SKM-1 (cell line): ENCODE measurements at regions not wholly inside any gene's neighbourhood (a gene's known extent, or its start where the extent isn't known, plus 50 kb on each side); places are given as distances from the start of the nearest gene placed in this dataset.

Experiments used
- DNase-seq: peaks from one replicate; lab custom pipeline; 2025; ENCODE audit not compliant: unreplicated experiment; lab: John Stamatoyannopoulos, UW

DNA sequence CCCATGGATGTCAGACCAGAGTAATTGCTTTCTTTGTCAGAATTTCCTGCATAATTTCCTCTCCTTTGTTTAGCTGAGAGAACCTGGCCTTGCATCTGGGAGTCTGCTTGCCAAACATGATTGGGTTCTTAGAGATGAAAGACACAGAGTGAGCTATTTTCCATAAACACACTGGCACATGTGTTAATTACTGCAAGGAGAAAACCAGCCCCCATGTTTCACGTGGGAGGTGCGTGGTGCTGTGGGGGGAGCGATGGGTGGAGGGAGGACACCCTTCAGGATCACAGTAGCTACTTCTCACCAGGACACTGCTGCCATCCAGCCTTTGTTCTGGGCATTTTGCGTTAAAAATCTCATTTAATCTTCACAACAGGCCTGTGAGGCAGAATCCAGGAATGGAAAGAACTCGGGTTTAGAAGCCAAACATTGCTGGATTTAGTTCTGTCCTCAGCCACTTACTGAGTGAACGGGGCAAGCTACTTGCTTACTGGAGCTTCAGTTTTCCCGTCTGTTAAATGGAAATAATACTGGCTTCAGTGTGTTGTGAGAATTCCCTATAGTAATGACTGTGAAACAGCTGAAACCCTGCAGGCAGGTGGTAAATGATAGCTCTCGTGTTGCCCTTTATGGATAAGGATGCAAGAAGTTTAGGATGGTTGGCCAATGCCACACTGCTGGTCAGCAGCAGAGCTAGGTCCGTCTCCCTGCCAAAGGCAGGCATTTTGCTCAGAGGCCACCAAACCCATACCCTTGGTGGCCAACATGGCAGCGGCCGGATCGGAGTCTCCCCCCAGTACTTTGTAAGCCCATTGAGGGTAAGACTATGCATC, 100.1 kb upstream of the ASAP2 start:
- no peak for DNase-seq

DNA sequence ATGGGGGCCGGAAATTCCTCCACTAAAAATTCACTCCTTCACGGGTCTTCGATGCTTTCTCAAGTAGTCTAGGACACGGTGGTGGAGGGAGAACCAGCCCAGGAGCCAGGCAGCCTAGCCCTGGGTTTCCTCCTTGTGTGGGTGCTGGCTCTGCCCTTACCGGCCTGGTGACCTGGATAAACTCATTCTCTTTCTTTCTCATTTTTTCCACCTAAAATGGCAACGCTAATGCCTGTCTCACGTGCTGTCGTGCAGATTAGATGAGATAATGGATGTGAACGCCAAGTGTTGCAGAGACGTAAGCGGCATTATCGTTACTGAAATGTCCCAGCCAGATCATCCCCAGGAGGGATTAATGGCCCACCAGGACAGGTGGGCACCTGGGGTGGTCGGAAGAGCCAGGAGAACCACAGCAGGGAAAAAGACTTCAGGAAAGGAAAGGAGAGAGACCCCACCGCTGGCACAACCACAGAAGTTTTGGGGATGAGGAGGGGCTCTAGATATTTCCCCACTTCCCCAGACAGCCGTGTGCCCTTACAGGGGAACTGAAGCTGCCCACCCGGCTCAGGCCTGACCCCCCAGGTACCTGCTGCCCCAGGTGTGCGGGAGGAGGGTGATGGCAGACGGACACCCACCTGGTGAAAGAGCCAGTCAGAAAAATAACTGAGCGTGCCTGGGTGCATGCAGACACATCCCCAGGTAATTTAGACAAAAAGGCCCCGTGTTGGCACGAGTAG, 100.8 kb upstream of the ASAP2 start:
- no peak for DNase-seq

DNA sequence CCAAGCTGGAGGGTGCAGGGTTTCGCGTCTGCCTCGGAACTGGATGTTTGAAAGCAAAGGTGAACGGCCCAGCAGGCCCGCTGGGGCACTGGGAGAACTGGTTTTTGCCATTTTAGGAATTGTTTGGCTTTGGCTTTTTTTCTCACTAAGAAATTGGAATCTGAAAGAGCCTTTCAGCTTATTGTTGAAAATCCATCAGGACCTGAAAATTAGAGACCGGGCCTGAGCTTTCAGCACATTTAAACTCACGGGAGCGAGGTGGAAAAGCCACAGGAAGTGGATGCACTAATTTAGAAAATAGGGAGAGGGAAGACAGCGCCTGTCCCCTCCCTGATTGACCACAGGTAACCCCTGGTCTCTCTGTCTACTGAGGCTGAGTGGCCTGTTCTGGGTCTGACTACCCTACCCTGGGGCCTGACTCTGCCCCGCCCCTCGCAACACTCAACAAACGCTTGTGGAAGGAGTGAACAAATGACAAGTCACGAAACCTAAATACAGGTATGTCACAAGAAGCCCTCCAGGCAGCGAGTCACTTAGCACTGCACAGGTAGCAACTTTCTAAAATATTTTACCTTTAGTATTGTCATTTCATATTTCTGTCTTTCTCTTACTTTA, 100.3 kb upstream of the MBOAT2 start:
- no peak for DNase-seq

DNA sequence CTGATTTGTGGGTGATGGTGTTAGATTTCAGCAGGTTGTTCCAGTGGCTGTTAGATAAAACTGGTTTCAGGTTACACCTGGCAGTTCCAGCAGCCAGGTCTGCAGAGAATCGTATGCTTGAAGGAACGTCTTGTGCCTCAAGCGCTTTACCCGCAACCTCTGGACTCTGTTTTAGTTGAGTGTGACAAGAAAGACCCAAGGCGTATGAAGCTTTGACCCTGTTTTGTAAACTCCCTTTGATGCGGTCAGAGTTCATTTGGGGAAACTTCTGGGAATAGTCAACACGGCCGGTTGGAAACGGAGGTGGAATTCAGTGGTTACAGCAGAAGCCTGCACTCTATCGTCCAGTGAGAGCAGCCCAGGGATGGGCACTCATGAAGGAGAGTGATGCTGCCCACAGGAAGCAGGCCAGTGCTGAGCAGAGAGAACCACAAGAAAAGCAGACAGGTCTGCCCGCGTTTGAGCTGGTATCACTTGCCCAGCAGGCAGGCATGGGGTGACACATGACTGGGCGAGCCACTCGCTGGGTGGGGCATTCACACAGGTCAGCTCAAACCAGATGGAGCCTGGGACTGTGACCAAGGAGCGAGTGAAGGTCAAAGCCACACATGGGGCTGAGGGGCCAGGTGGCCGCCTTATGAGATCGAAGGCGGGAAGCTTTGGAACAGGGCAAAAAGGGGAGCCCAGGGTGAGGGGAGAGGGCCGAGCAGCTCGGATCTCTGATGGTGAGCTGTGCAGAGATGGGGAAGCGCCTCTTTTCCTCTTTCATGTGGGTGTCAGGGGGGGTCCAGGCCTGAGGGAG, 99.6 kb upstream of the MBOAT2 start:
- DNase-seq: no peak

DNA sequence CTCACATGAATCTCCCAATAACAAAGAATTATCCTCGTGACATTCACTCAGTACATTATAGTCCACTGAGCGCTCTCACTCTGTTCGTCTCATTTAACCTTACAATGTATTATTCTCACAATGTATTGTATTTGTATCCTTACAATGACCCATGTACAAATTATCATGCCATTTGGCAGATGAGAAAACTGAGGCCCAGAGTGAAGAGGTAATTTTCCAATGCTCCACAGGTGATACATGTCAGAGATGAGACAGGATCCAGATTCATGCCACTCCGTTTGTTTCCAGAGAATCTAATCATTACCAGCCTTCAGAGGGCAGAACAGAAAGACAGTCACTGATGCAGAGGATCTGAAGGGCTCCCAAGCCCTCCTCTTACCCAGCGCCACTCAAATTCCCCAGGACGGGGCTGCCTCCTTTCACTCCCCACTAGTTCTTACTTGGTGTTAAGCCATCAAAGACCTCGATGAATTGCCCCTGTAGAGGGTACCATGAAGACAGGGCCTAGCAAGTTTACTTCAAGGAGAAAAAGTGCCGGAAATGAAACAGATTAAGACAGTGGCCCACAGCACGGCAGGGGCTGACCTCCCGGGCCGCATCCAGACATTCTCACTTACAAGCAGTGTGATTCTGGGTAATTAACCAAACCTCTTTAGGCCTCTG, 98.4 kb upstream of the MBOAT2 start:
- DNase-seq: no peak

DNA sequence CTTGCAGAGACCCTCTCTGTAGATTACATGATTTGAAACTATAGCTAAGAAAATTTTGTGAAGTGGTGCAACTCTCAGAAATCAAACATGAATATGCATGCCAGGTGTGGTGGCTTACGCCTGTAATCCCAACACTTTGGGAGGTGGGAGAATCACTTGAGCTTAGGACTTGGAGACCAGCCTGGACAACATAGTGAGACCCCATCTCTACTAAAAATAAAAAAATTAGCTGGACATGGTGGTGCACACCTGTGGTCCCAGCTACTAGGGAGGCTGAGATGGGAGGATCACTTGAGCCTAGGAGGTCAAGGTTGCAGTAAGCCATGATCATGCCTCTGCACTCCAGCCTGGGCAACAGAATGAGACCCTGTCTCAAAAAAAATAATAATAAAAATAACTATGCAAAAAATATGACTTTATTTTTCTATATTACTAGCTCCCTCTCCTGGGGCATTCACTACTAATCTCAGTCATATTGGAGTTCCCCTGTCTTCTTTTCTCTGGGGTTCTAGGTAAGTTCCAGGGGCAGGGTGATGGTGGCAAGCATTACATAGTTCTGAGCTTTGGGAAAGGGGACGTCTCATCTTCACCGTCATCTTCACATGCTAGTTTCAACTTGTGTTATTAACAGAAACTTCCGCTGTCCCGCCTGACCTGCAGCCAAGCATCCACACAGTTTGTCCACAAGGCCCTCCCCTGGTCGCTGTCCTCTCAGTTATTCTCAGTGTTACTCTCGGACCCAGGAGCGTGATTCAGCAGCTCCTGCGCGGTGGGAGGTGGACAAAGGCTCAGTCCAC, 96.8 kb upstream of the MBOAT2 start:
- no peak for DNase-seq

DNA sequence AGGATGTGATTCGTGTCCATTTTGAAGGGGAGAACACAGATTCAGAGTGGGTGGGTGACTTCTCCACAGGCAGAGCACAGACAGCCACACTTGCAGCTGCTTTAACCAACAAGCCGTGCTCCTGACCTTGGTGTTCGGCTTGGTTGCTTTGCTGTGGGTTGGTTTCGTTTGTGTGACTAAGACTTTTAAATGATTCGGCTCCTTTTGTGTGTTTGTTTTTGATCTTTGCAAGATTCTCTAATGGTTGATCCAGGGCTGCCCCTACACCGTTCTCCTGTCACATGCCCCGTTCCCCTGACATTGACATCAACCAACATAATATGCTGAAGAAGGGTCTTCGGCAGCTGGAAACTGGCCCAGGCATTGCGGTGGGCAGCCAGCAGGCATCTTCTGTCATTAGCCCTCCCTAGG, 95.9 kb upstream of the MBOAT2 start:
- DNase-seq: no peak

DNA sequence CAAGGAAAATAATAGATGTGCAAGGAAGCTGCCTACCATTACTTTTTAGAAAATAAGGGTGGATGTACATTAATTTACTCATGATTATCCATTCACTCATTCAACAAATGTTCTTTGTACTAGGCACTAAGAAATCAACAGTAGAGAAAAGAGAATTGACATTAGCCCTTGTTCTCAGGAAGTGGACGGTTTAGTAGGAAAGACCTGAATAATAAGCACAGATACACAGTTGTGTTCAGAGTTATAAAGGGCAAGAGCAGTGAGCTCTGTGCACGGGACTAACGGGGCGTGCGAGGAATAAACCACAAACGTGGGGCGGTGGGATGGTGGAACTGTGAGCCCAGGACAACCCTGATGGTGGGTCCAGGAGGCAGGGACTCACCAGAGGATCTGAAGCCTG, 94.4 kb upstream of the MBOAT2 start:
- DNase-seq: no peak

DNA sequence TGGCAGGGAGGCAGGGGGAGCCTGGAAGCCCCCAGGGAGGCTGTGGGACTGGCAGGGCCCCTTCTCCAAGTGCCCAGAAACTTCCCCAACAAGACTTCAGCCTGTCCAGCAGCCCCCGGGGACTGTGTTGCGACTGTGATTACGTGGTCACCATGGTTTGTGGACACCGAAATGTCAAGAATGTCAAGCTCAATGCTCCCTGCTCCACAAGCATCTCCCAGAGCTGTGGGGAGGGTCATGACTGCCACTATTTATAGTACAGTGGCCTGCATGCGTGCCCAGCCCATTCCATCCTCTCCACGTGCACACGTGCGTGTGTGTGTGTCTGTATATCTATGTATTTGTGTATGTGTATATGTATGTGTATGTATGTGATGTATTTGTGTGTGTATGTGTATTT, 93.8 kb upstream of the MBOAT2 start:
- no peak for DNase-seq

DNA sequence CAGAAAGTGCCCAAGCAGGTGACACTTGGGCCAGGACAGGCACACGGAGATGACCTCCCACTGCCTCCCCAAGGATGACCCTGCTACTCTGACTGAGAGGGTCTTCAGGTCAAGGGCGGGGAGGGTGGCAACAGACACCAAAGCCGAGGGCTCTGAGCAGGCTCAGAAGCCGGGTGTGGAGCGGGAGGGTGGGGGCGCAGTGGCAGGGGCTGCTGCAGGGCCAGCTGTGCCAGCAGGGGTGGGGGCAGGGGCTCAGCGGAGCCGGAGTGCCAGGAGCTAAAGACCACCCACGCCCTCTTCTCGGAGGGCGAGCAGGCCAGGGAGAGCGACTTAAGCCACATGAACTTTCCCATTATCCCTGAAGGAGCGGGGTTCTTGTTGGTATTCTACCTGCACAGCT, 93.3 kb upstream of the MBOAT2 start:
- no peak for DNase-seq

DNA sequence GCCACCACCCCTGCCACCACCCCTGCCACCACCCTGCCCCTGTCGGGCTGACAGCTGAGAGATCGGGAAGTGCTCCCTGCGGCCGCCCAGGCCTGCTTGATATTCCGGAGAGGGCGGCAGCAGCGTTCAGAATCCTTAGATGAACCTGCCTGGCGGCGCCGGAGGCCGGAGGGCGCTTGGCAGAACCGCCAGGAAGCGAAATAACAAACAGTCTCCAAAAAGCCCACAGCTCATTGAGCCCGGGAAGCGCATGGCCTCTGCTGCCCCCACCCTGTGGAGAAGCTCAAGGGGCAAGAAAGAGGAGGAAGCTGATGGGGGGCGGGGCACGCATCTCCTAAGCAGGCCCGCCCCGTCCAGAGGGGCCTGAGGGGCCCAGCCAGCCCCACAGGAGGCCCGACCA, 92.2 kb upstream of the MBOAT2 start:
- DNase-seq: no peak

DNA sequence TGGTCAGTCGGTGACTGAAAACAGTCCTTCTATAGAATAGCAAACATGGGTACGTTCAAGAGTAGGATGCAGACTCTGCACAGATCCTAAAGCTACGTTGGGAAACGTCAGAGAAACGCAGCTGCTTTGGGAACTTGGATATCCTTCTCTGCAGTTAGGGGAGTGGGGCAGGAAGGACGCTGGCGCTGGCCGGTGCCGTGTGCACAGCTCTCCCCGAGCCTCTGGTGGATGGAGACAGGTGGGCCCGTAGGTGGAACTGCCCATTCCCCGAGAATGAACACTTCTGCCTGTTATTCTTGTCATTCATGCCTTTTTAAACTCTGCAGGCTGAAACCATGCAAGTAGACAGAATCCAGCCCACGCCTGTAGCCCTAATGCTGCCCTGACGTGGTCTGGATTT, 91.7 kb upstream of the MBOAT2 start:
- DNase-seq: no peak

DNA sequence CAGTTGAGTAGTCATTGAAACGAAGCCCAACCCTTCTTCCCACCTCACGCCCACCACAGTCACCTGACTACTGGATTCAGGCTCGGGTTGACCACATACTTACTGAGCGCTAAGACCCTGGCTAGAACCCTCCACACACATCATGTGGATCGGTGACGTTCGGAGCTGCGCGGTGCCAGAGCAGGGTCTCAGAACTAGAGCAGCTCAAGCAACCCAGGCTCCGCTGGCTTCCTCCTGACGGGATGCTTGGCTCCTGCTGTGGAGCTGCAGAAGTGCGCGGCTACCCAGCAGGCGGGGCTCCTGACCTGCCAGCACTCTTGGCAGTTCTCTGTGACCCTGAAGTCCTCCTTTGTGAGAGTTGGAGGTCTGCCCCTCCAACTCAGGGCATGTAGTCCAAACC, 90.6 kb upstream of the MBOAT2 start:
- DNase-seq: no peak

DNA sequence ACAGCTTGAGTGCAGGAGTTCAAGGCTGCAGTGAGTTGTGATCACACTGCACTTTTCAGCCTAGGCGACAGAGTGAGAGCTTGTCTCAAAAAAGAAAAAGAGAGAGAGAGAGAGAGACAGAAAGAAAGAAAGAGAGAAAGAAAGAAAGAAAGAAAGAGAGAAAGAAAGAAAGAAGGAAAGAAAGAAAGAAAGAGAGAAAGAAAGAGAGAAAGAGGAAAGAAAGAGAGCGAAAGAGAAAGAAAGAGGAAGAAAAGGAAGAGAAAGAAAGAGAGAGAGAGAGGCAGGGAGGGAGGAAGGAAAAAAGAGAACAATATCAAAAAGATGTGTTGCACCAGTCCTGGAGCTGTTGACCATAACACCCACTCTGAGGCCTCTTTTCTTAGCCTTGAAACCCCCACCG, 89.8 kb upstream of the MBOAT2 start:
- no peak for DNase-seq

DNA sequence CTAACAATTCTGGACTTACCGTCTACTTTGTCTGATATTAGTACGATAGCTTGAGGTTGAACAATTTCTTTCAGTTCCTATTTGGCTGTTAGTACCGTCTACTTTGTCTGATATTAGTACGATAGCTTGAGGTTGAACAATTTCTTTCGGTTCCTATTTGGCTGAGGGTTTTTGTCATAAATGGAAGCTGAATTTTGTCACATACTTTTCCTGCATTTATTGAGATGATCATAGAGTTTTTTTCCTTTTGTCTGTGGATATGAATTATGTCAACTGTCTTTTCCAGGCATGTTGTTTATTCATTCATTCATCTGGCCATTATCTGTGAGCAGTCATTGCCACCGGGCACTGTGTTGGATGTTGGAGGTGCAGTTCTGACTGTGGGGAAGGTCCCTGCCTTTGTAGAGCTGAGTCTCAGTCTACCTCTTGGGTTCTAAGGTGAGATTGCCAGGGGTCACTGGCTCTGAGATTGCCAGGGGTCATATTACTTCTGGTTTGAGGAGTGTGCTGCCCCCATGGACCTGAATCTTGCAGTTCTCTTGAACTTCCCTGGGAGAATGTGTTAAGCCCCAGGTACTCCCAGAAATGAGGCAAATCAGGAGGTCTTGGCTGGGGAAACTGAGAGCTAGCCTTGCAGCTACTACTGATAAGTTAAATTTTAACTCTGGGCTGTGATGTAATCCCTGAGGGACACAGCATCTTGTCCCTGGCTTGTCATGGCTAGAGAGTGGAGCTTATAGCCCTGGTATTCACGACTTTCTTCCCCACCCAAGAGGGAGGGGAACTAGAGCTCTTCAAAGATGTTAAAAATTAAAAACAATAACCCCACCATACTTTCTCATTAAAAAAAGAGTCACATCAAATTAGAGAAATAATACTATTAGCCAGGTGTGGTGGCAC, 89.1 kb upstream of the MBOAT2 start:
- no peak for DNase-seq

DNA sequence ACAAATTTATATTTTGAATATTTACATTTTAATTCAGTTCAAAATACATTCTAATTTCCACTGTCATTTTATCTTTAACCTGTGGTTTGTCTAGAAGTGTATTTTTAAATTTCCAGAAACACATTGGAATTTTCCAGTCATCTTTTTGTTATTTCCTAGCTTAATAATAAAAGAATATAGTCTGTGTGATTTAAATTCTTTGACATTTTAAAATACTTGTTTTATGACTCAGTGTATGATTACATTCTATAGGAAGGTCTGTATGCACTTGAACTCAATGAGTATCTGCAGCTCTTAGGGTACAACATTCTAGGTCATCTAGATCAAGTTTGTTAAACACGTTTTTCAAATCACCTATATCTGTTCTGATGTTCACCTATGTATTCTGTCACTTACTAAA, 88.3 kb upstream of the MBOAT2 start:
- no peak for DNase-seq

DNA sequence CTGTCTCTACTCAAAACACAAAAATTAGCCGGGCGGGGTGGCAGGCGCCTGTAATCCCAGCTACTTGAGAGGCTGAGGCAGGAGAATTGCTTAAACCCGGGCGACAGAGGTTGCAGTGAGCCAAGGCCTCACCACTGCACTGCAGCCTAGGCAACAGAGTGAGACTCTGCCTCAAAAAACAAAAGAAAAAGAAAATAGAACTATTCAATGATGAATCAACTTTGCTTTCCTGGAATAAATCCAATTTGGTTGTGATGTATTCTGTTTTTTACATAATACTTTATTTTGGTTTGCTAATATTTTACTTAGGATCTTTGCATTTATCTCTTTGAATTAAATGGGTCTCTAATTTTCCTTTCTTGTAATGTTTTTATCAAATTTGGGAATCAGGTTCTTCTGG, 86.3 kb upstream of the MBOAT2 start:
- no peak for DNase-seq

DNA sequence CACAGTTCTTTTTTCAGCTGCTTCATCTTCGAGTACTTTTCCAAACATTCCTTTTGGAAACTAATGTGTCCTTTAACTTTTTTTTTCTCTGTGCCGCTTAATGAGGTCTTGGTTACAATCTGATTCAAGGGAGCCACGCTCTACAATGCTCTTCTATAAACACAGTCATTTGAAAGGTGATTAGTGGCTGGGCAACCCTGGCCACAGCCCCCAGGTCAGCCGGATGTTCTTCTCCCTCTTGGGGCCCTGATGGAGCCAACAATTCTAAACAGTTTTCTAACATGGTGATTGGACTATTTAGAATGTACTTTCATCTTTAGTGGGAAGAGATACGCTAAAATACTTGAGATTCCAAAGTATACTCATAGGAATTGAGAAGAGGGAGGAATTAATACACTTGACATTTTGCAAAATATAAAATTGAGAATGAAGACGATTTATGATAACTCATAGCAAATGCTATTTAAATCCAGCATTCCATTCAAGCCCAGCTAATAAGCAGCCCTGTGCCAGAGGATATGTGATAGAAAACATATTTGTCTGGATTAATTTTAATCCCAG, 83.7 kb upstream of the MBOAT2 start:
- DNase-seq: no peak

DNA sequence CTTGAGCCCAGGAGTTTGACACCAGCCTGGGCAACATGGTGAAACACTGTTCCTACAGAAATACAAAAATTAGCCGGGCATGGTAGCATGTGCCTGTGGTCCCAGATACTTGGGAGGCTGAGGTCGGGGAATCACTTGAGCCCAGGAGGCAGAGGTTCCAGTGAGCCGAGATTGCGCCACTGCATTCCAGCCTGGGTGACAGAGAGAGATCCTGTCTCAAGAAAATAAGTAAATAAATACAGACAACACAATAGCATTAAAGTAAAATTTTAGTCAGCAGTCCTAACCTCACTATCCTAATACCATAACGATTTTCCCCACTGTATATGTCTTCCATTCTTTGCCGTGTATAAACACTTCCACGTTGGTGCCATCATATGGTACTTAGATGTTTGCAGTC, 83.0 kb upstream of the MBOAT2 start:
- DNase-seq: no peak
